ENCODE measurements at regions not wholly inside any gene's neighbourhood (a gene's known extent, or its start where the extent isn't known, plus 50 kb on each side); places are given as distances from the start of the nearest gene placed in this dataset.

DNA sequence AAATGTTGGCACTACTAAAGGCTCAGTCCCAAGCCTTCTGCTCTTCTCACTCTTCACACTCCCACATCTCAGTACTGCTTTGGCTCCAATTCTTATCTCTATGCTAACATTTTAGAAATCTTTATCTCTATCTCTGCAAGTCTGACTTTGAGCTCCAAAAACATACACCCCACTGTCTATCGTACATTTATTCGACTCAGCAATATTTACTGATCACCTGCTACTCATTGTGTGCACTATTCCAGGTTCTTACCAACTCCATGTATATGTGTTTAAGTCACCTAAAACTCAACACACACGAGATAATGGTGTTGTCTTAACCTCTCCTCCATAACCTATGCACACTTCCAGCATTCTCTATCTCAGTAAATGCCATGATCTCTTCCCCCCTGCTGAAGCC lies 268.2 kb upstream of the CRIM1 start:
- no CpG with 5 or more reads among the region's 3 CpGs for WGBS (ENCODE audit: extremely low coverage, insufficient coverage, low lambda C conversion rate)
- Histone ChIP-seq H2AK5ac (ENCODE audit: low read length) (no peak overlapping the region), H3K27ac (ENCODE audit: low read depth, low read length) (no peak overlapping the region), H3K4me3 (ENCODE audit: low read length) (no peak overlapping the region), H2BK15ac (replicated peaks; ENCODE audit: low read depth) (no peak overlapping the region), H3K4ac (ENCODE audit: low read depth, low read length) (no peak overlapping the region), H3K9ac (ENCODE audit: low read length) (no peak overlapping the region), H3K23ac (ENCODE audit: low read length) (no peak overlapping the region), H2BK5ac (ENCODE audit: low read length) (no peak overlapping the region), H3K79me1 (ENCODE audit: low read length) (no peaks in the 10 kb centered on the region), H3K79me2 (ENCODE audit: control insufficient read depth, insufficient read depth, low read length) (no peaks in the 10 kb centered on the region), H3K56ac (ENCODE audit: low read length) (no peak overlapping the region), H3K4me2 (ENCODE audit: low read length) (no peak overlapping the region), H2BK120ac (ENCODE audit: low read depth, low read length) (no peak overlapping the region), H4K5ac (ENCODE audit: low read length) (no peak overlapping the region), H3K36me3 (ENCODE audit: control insufficient read depth, insufficient read depth, low read length) (no peaks in the 10 kb centered on the region), H3K27me3 (ENCODE audit: insufficient read depth, low read length, poor library complexity) (no peaks in the 10 kb centered on the region), H3K18ac (ENCODE audit: low read length) (no peak overlapping the region), H4K8ac (ENCODE audit: low read depth, low read length) (no peak overlapping the region), H3K4me1 (ENCODE audit: control insufficient read depth, low read depth, low read length) (no peaks in the 10 kb centered on the region)
- no peak for DNase-seq

DNA sequence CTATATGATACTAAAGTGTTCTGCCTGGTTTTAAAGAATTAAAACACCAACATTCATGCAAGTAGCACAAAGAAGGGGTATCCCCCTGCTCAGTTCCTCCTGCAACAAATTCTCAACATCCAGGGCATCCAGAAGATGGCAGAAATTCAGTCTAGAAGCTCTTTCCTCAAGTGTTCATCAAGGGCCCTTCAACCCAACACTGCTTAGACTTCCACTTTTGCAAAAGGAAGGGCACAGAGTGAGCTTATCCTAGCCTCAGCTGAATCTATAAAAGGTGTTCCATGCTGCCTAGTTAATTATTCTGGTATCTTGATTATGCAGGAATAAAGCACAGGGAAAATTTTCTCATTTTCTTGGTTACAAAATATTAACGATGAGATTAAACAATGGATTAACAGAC lies 275.8 kb upstream of the CRIM1 start:
- H3K56ac ChIP-seq (ENCODE audit: low read length) = no peak overlapping the region
- H3K36me3 ChIP-seq (ENCODE audit: control insufficient read depth, insufficient read depth, low read length) = no peaks in the 10 kb centered on the region
- H3K79me1 ChIP-seq (ENCODE audit: low read length) = no peaks in the 10 kb centered on the region
- H3K4ac ChIP-seq (ENCODE audit: low read depth, low read length) = no peak overlapping the region
- H4K5ac ChIP-seq (ENCODE audit: low read length) = no peak overlapping the region
- no peak overlapping the region for H2BK15ac ChIP-seq (replicated peaks; ENCODE audit: low read depth)
- WGBS (ENCODE audit: extremely low coverage, insufficient coverage, low lambda C conversion rate) = no CpG with 5 or more reads among the region's 1 CpG
- no peak overlapping the region for H3K18ac ChIP-seq (ENCODE audit: low read length)
- H3K4me3 ChIP-seq (ENCODE audit: low read length) = no peak overlapping the region
- H3K27me3 ChIP-seq (ENCODE audit: insufficient read depth, low read length, poor library complexity) = no peaks in the 10 kb centered on the region
- H3K23ac ChIP-seq (ENCODE audit: low read length) = no peak overlapping the region
- H3K9ac ChIP-seq (ENCODE audit: low read length) = no peak overlapping the region
- H2BK5ac ChIP-seq (ENCODE audit: low read length) = no peak overlapping the region
- H2BK120ac ChIP-seq (ENCODE audit: low read depth, low read length) = no peak overlapping the region
- no peaks in the 10 kb centered on the region for H3K4me1 ChIP-seq (ENCODE audit: control insufficient read depth, low read depth, low read length)
- H3K4me2 ChIP-seq (ENCODE audit: low read length) = no peak overlapping the region
- no peak for DNase-seq
- H3K27ac ChIP-seq (ENCODE audit: low read depth, low read length) = no peak overlapping the region
- H4K8ac ChIP-seq (ENCODE audit: low read depth, low read length) = no peak overlapping the region
- H3K79me2 ChIP-seq (ENCODE audit: control insufficient read depth, insufficient read depth, low read length) = no peaks in the 10 kb centered on the region
- no peak overlapping the region for H2AK5ac ChIP-seq (ENCODE audit: low read length)

DNA sequence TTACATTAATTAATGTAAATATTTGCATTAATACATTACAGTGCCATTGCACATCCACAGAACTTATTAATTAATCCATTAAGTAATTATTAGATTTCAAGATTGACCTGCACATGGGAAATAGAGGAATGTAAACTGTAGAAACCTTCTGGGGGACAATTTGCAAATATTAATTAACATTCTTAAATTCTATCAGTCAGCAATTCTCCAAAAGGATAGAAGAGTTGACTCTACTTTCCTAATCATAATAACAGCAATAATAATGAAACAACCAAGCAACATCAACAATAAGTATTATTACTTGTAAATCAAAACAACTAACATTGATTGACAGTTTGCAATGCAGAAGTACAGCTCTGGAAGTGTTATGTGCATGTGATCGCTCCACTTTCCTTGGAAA lies 281.6 kb upstream of the CRIM1 start:
- no CpG with 5 or more reads among the region's 1 CpG for WGBS (ENCODE audit: extremely low coverage, insufficient coverage, low lambda C conversion rate)

DNA sequence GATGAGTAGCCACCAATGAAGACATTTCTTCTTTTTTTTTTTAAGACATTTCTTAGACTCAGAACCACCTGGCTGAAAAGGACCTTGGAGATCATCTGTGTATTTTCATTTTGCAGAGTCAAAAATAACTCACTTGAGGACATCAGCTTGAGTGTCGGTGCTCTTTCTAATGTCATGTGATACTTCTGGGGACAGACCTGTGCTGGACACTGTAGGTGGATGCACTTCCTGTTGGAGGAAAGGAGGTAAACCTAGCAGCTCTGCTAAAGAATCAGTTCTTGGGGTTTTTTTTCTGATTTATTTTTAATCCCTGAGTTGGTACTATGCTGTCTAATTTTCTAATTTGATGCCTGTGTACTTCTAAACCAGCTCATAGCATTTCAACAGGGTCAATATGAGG lies 283.9 kb upstream of the CRIM1 start:
- H3K79me2 ChIP-seq (ENCODE audit: control insufficient read depth, insufficient read depth, low read length) = no peaks in the 10 kb centered on the region
- H3K4me3 ChIP-seq (ENCODE audit: low read length) = no peak overlapping the region
- WGBS (ENCODE audit: extremely low coverage, insufficient coverage, low lambda C conversion rate) = no CpG with 5 or more reads among the region's 1 CpG
- no peak overlapping the region for H3K4ac ChIP-seq (ENCODE audit: low read depth, low read length)
- no peak overlapping the region for H3K27ac ChIP-seq (ENCODE audit: low read depth, low read length)
- no peak overlapping the region for H3K56ac ChIP-seq (ENCODE audit: low read length)
- H4K5ac ChIP-seq (ENCODE audit: low read length) = no peak overlapping the region
- no peak overlapping the region for H2BK15ac ChIP-seq (replicated peaks; ENCODE audit: low read depth)
- no peak overlapping the region for H2BK120ac ChIP-seq (ENCODE audit: low read depth, low read length)
- H3K36me3 ChIP-seq (ENCODE audit: control insufficient read depth, insufficient read depth, low read length) = no peaks in the 10 kb centered on the region
- no peak overlapping the region for H4K8ac ChIP-seq (ENCODE audit: low read depth, low read length)
- H3K4me2 ChIP-seq (ENCODE audit: low read length) = no peak overlapping the region
- no peak overlapping the region for H3K9ac ChIP-seq (ENCODE audit: low read length)
- H3K23ac ChIP-seq (ENCODE audit: low read length) = no peak overlapping the region
- H2BK5ac ChIP-seq (ENCODE audit: low read length) = no peak overlapping the region
- H2AK5ac ChIP-seq (ENCODE audit: low read length) = no peak overlapping the region
- H3K27me3 ChIP-seq (ENCODE audit: insufficient read depth, low read length, poor library complexity) = no peaks in the 10 kb centered on the region
- H3K79me1 ChIP-seq (ENCODE audit: low read length) = no peaks in the 10 kb centered on the region
- no peak overlapping the region for H3K18ac ChIP-seq (ENCODE audit: low read length)
- DNase-seq = no peak
- H3K4me1 ChIP-seq (ENCODE audit: control insufficient read depth, low read depth, low read length) = no peaks in the 10 kb centered on the region

More for the DNA sequence above, 281.6 kb upstream of the CRIM1 start:
- Histone ChIP-seq H3K56ac (ENCODE audit: low read length) (no peak overlapping the region), H3K4me3 (ENCODE audit: low read length) (no peak overlapping the region), H3K79me1 (ENCODE audit: low read length) (no peaks in the 10 kb centered on the region), H3K36me3 (ENCODE audit: control insufficient read depth, insufficient read depth, low read length) (no peaks in the 10 kb centered on the region), H3K27ac (ENCODE audit: low read depth, low read length) (no peak overlapping the region), H3K4me1 (ENCODE audit: control insufficient read depth, low read depth, low read length) (no peaks in the 10 kb centered on the region), H3K79me2 (ENCODE audit: control insufficient read depth, insufficient read depth, low read length) (no peaks in the 10 kb centered on the region), H3K4me2 (ENCODE audit: low read length) (no peak overlapping the region), H3K23ac (ENCODE audit: low read length) (no peak overlapping the region), H4K5ac (ENCODE audit: low read length) (no peak overlapping the region), H3K4ac (ENCODE audit: low read depth, low read length) (no peak overlapping the region), H2BK15ac (replicated peaks; ENCODE audit: low read depth) (no peak overlapping the region), H4K8ac (ENCODE audit: low read depth, low read length) (no peak overlapping the region), H3K9ac (ENCODE audit: low read length) (no peak overlapping the region), H2AK5ac (ENCODE audit: low read length) (no peak overlapping the region), H3K18ac (ENCODE audit: low read length) (no peak overlapping the region), H2BK5ac (ENCODE audit: low read length) (no peak overlapping the region), H3K27me3 (ENCODE audit: insufficient read depth, low read length, poor library complexity) (no peaks in the 10 kb centered on the region), H2BK120ac (ENCODE audit: low read depth, low read length) (no peak overlapping the region)
- DNase-seq = no peak

DNA sequence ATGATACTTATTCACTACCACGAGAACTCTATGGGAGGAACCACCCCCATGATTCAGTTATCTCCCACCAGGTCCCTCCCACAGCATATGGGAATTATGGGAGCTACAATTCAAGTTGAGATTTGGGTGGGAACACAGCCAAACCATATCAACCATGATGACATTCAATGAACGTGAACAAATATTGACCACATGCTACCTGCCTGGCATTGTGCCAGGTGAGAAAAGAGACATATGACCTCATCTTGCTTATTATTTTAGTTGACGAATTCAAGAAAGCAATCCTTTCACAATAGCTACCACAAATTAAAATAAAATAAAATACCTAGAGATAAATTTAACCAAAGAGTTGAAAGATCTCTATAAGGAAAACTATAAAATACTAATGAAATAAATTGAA lies 286.5 kb upstream of the CRIM1 start:
- Histone ChIP-seq H3K4me3 (ENCODE audit: low read length) (no peak overlapping the region), H3K27me3 (ENCODE audit: insufficient read depth, low read length, poor library complexity) (no peaks in the 10 kb centered on the region), H3K27ac (ENCODE audit: low read depth, low read length) (no peak overlapping the region), H3K4me2 (ENCODE audit: low read length) (no peak overlapping the region), H3K9ac (ENCODE audit: low read length) (no peak overlapping the region), H2BK5ac (ENCODE audit: low read length) (no peak overlapping the region), H2AK5ac (ENCODE audit: low read length) (no peak overlapping the region), H4K8ac (ENCODE audit: low read depth, low read length) (no peak overlapping the region), H2BK120ac (ENCODE audit: low read depth, low read length) (no peak overlapping the region), H3K79me2 (ENCODE audit: control insufficient read depth, insufficient read depth, low read length) (no peaks in the 10 kb centered on the region), H3K4ac (ENCODE audit: low read depth, low read length) (no peak overlapping the region), H3K79me1 (ENCODE audit: low read length) (no peaks in the 10 kb centered on the region), H2BK15ac (replicated peaks; ENCODE audit: low read depth) (no peak overlapping the region), H3K36me3 (ENCODE audit: control insufficient read depth, insufficient read depth, low read length) (no peaks in the 10 kb centered on the region), H3K23ac (ENCODE audit: low read length) (no peak overlapping the region), H3K56ac (ENCODE audit: low read length) (no peak overlapping the region), H3K4me1 (ENCODE audit: control insufficient read depth, low read depth, low read length) (no peaks in the 10 kb centered on the region), H4K5ac (ENCODE audit: low read length) (no peak overlapping the region), H3K18ac (ENCODE audit: low read length) (no peak overlapping the region)
- no peak for DNase-seq
- WGBS (ENCODE audit: extremely low coverage, insufficient coverage, low lambda C conversion rate) = no CpG with 5 or more reads among the region's 3 CpGs

DNA sequence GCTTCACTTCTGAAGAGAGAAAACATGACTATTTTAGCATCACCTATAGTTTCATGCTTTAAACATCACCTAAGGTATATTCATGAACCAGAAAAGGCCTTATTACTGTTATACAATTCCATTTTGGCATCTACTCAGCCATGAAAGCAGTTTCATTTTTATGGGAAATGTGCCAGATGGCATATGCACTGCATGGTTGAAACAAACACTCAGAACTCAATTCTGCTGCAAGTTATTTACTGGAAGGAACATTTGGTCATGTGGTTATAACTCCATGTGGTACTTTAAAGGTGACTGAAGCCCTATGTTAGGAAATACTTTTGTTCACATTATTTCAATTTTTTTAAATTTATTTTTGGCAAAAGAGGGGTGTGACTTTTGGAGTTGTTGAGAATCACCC lies 287.5 kb upstream of the CRIM1 start:
- no peak overlapping the region for H2AK5ac ChIP-seq (ENCODE audit: low read length)
- no peak overlapping the region for H2BK5ac ChIP-seq (ENCODE audit: low read length)
- H3K79me1 ChIP-seq (ENCODE audit: low read length) = no peaks in the 10 kb centered on the region
- no peak overlapping the region for H2BK120ac ChIP-seq (ENCODE audit: low read depth, low read length)
- H2BK15ac ChIP-seq (replicated peaks; ENCODE audit: low read depth) = no peak overlapping the region
- no peak overlapping the region for H3K27ac ChIP-seq (ENCODE audit: low read depth, low read length)
- H3K4ac ChIP-seq (ENCODE audit: low read depth, low read length) = no peak overlapping the region
- no peaks in the 10 kb centered on the region for H3K79me2 ChIP-seq (ENCODE audit: control insufficient read depth, insufficient read depth, low read length)
- H3K23ac ChIP-seq (ENCODE audit: low read length) = no peak overlapping the region
- no peak overlapping the region for H3K56ac ChIP-seq (ENCODE audit: low read length)
- no peak for DNase-seq
- H3K36me3 ChIP-seq (ENCODE audit: control insufficient read depth, insufficient read depth, low read length) = no peaks in the 10 kb centered on the region
- H3K4me2 ChIP-seq (ENCODE audit: low read length) = no peak overlapping the region
- H3K18ac ChIP-seq (ENCODE audit: low read length) = no peak overlapping the region
- no peak overlapping the region for H4K8ac ChIP-seq (ENCODE audit: low read depth, low read length)
- H3K4me3 ChIP-seq (ENCODE audit: low read length) = no peak overlapping the region
- no peak overlapping the region for H3K9ac ChIP-seq (ENCODE audit: low read length)
- no peaks in the 10 kb centered on the region for H3K27me3 ChIP-seq (ENCODE audit: insufficient read depth, low read length, poor library complexity)
- H4K5ac ChIP-seq (ENCODE audit: low read length) = no peak overlapping the region
- H3K4me1 ChIP-seq (ENCODE audit: control insufficient read depth, low read depth, low read length) = no peaks in the 10 kb centered on the region
